ENCODE measurements at regions not wholly inside any gene's neighbourhood (a gene's known extent, or its start where the extent isn't known, plus 50 kb on each side); places are given as distances from the start of the nearest gene placed in this dataset.
A peak's percentile ranks its signal among the peaks of the same experiment; 100 is the strongest.

GRCh38 chr13:75102001-75102716, 379.8 kb downstream of the TBC1D4 start (continued):
- TF ChIP-seq, protein P1, sequence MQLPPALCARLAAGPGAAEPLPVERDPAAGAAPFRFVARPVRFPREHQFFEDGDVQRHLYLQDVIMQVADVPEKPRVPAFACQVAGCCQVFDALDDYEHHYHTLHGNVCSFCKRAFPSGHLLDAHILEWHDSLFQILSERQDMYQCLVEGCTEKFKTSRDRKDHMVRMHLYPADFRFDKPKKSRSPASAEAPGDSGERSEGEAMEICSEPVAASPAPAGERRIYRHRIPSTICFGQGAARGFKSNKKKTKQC (CRISPR knock-in tag; IDR thresholded peaks at IDR 0.05): no peak
- no peak for TF ChIP-seq HIVEP1 (CRISPR knock-in tag; IDR thresholded peaks at IDR 0.05)

GRCh38 chr13:75101348-75101747, 380.6 kb downstream of the TBC1D4 start:
- in situ Hi-C loops (cut with MboI): no loop called here
- no peak overlapping the region for H3K9ac ChIP-seq (ENCODE audit: insufficient read depth in 1 of 2, low read depth in 2 of 2, low read length in 2 of 2)
- no peak for FAIRE-seq

More at GRCh38 chr13:75101348-75101747, 380.6 kb downstream of the TBC1D4 start:
- no peaks in the 10 kb centered on the region for H3K9me1 ChIP-seq (ENCODE audit: control insufficient read depth, insufficient read depth, low read length)
- intact Hi-C loops (cut with micrococcal nuclease): no loop called here
- no peaks in the 10 kb centered on the region for H3K36me3 ChIP-seq (ENCODE audit: control insufficient read depth, insufficient read depth, low read length)
- CTCF ChIA-PET (ENCODE audit: low intra/inter-chr PET ratio): no interaction called here
- TF ChIP-seq ZFP1 (CRISPR knock-in tag; IDR thresholded peaks at IDR 0.05) (no peak), MCM3 (IDR thresholded peaks at IDR 0.05) (no peak), NFIX (CRISPR knock-in tag; IDR thresholded peaks at IDR 0.05; ENCODE audit: low read depth) (no peak), MCM7 (IDR thresholded peaks at IDR 0.05) (no peak), ZNF695 (CRISPR knock-in tag; IDR thresholded peaks at IDR 0.05) (no peak), ZNF316 (IDR thresholded peaks at IDR 0.05) (peak; percentile 60; the same call in 1 of the 2 replicates), C11orf30 (IDR thresholded peaks at IDR 0.05; ENCODE audit: low read depth) (peak; percentile 25; the same call in 1 of the 2 replicates), MAFK (IDR thresholded peaks at IDR 0.05; ENCODE audit: low read length) (peak; percentile 22; the same call in 1 of the 2 replicates)
- 8% methylated on average over 1 of the region's 1 CpG for WGBS (ENCODE audit: insufficient coverage, low coverage, missing lambda C conversion rate)
- H2AFZ ChIP-seq (ENCODE audit: low read depth, low read length): no peak overlapping the region
- H3K4me1 ChIP-seq (replicated peaks in 1 of 2; ENCODE audit: control insufficient read depth in 2 of 2, insufficient read depth in 2 of 2, low read length in 2 of 2): no peaks in the 10 kb centered on the region
- POLR2A ChIA-PET: interaction anchor here (0.6 to 1.5 kb wide), 2 partner anchors 10 to 11 kb away, joined by 4 to 6 read pairs; no protein-coding TSS in a partner anchor
- no peak overlapping the region for H3K27ac ChIP-seq (ENCODE audit: extremely low read depth, low read depth, low read length)
- no peak overlapping the region for H3K4me2 ChIP-seq (ENCODE audit: insufficient read depth, low read length)
- ATAC-seq: no peak
- BruUV-seq (replicated peaks): no TSS peak
- no peaks in the 10 kb centered on the region for H3K79me2 ChIP-seq (ENCODE audit: control insufficient read depth, insufficient read depth, low read length)
- no peaks in the 10 kb centered on the region for H3K27me3 ChIP-seq (ENCODE audit: control insufficient read depth in 2 of 2, insufficient read depth in 2 of 2, low read length in 2 of 2)
- no peak for DNase-seq (ENCODE audit: extremely low read depth in 1 of 4, low spot score in 3 of 4)
- H4K20me1 ChIP-seq (replicated peaks; ENCODE audit: control insufficient read depth, insufficient read depth, low read length): no peaks in the 10 kb centered on the region
- H3K4me3 ChIP-seq: no peak overlapping the region
- no peaks in the 10 kb centered on the region for H3K9me3 ChIP-seq (replicated peaks; ENCODE audit: control insufficient read depth, insufficient read depth, low read depth, low read length)

Data from K562 (cell line).